HepG2 (cell line): ENCODE measurements at regions not wholly inside any gene's neighbourhood (a gene's known extent, or its start where the extent isn't known, plus 50 kb on each side); places are given as distances from the start of the nearest gene placed in this dataset.
A peak's percentile ranks its signal among the peaks of the same experiment; 100 is the strongest.

Source experiments
- ATAC-seq: fragments of 200-7000 bp; cut with Tn5 transposase; 3 replicates; pipeline ENCODE4 v1.9.1; 2020; ENCODE audit warnings: mild to moderate bottlenecking, moderate library complexity
- BruUV-seq: library from RNA; stranded (reverse); fragments of 400-500 nt; replicated peaks from 2 replicates; lab custom pipeline; 2021; lab: Mats Ljungman, UMichigan
- CTCF ChIA-PET: fragments of 300-600 bp; formaldehyde crosslinking; extraction: SDS; loops from one replicate; lab custom pipeline; 2021; ENCODE audit warnings: low total read pairs, inconsistent platforms, low intra/inter-chr PET ratio; lab: Yijun Ruan, JAX
- POLR2A ChIA-PET: fragments of 350-600 bp; sonication (Branson Sonifier 250); formaldehyde crosslinking; loops from one replicate; lab custom pipeline; 2020; ENCODE audit warnings: antibody characterized with exemption, inconsistent platforms; lab: Yijun Ruan, JAX
- DNase-seq: peaks from one replicate; pipeline ENCODE4 v3.0.0-alpha.2; 2015; ENCODE audit warnings: low spot score
- FAIRE-seq: peaks from 3 replicates; lab custom pipeline; 2011; peaks lifted over from hg19 to GRCh38; lab: Jason Lieb, UNC
- H2AFZ ChIP-seq: one replicate; pipeline ENCODE4 v1.6.1; 2011; ENCODE audit warnings: low read length, inconsistent platforms
- H3K27ac ChIP-seq: fragments of 300-600 bp; 3 replicates; pipeline ENCODE4 v1.8.0; 2011; ENCODE audit warnings: mixed run types, mild to moderate bottlenecking, mixed read lengths, low read length, inconsistent platforms; ENCODE audit not compliant: insufficient read depth; ENCODE audit errors: extremely low read length
- H3K27me3 ChIP-seq, 2 experiments: fragments of 200-600 bp in 1 of 2; 2 replicates in 1 of 2; 3 replicates in 1 of 2; pipeline versions ENCODE4 v1.6.0 to v1.8.0; 2011; ENCODE audit warnings: low read length in 2 of 2, mild to moderate bottlenecking in 2 of 2, moderate library complexity in 2 of 2, inconsistent platforms in 1 of 2; ENCODE audit not compliant: insufficient read depth in 2 of 2, control insufficient read depth in 1 of 2
- H3K36me3 ChIP-seq, 2 experiments: fragments of 200-600 bp in 1 of 2; replicated peaks in 1 of 2; 2 replicates in 1 of 2; 3 replicates in 1 of 2; pipeline versions ENCODE4 v1.5.1 to v1.8.0; 2011; ENCODE audit warnings: low read length in 2 of 2, inconsistent platforms in 1 of 2; ENCODE audit not compliant: insufficient read depth in 2 of 2, control insufficient read depth in 1 of 2
- H3K4me1 ChIP-seq: 2 replicates; pipeline ENCODE4 v1.5.1; 2012; ENCODE audit warnings: low read length, inconsistent platforms; ENCODE audit not compliant: insufficient read depth
- H3K4me2 ChIP-seq: 2 replicates; pipeline ENCODE4 v1.6.0; 2011; ENCODE audit warnings: low read depth, low read length, inconsistent platforms
- H3K4me3 ChIP-seq, 3 experiments: fragments of 200-600 bp in 1 of 3; sonication (generic), shearing (Covaris generic) in 1 of 3; replicated peaks in 1 of 3; 2 replicates each; pipeline ENCODE4 v1.5.1; 2011 to 2016; ENCODE audit warnings: low read length in 3 of 3, inconsistent platforms in 2 of 3, low read depth in 2 of 3, mild to moderate bottlenecking in 2 of 3, control low read depth in 1 of 3, mixed read lengths in 1 of 3; ENCODE audit not compliant: insufficient read depth in 1 of 3
- H3K79me2 ChIP-seq: one replicate; pipeline ENCODE4 v1.6.1; 2011; ENCODE audit warnings: low read length, inconsistent platforms; ENCODE audit not compliant: insufficient read depth
- H3K9ac ChIP-seq: 2 replicates; pipeline ENCODE4 v1.6.0; 2011; ENCODE audit warnings: mild to moderate bottlenecking, low read depth, low read length, inconsistent platforms; ENCODE audit not compliant: insufficient read depth
- H3K9me3 ChIP-seq: 2 replicates; pipeline ENCODE4 v1.5.1; 2012; ENCODE audit warnings: mild to moderate bottlenecking, low read length
- H4K20me1 ChIP-seq: 2 replicates; pipeline ENCODE4 v1.6.0; 2011; ENCODE audit warnings: inconsistent platforms, mild to moderate bottlenecking, low read length, moderate library complexity; ENCODE audit not compliant: insufficient read depth
- CEBPB ChIP-seq: IDR thresholded peaks from 2 replicates; pipeline ENCODE4 v1.6.1; 2011; ENCODE audit warnings: low read depth, low read length, improper control_type of control experiment, borderline replicate concordance
- NFRKB ChIP-seq: fragments of 450-650 bp; IDR thresholded peaks from 2 replicates; pipeline ENCODE4 v1.6.1; 2017
- POLR2G ChIP-seq: fragments of 200-400 bp; formaldehyde crosslinking; IDR thresholded peaks from 2 replicates; pipeline ENCODE4 v1.6.1; 2018; ENCODE audit warnings: mild to moderate bottlenecking, low read depth, low read length, moderate library complexity
- ZEB1 ChIP-seq: IDR thresholded peaks from 2 replicates; pipeline ENCODE4 v1.6.1; 2012; ENCODE audit warnings: mild to moderate bottlenecking, low read depth, inconsistent platforms; ENCODE audit not compliant: insufficient replicate concordance
- ZNF792 ChIP-seq: IDR thresholded peaks from 2 replicates; pipeline ENCODE4 v1.6.1; 2016
- in situ Hi-C: cut with HindIII; loops from 2 replicates; pipeline ENCODE4 v1.10.0; 2017; ENCODE audit warnings: low pct_unique_long_range_greater_than_20kb; ENCODE audit not compliant: extremely low pct_ligation_motif_present
- intact Hi-C: fragments of 100-400 bp; cut with micrococcal nuclease; formaldehyde crosslinking; loops from one replicate; pipeline ENCODE4 v1.10.0; 2022; ENCODE audit not compliant: unreplicated experiment
- TF ChIP-seq, protein P1 (sequence below): sonication (generic); formaldehyde crosslinking; IDR thresholded peaks from 2 replicates; pipeline ENCODE4 v1.5.0; 2020; ENCODE audit warnings: mild to moderate bottlenecking, missing genetic modification reagents, moderate library complexity
- TF ChIP-seq, protein P2 (sequence below): sonication (generic); formaldehyde crosslinking; IDR thresholded peaks from 2 replicates; pipeline ENCODE4 v1.5.0; 2020; ENCODE audit warnings: mild to moderate bottlenecking, missing genetic modification reagents

DNA sequence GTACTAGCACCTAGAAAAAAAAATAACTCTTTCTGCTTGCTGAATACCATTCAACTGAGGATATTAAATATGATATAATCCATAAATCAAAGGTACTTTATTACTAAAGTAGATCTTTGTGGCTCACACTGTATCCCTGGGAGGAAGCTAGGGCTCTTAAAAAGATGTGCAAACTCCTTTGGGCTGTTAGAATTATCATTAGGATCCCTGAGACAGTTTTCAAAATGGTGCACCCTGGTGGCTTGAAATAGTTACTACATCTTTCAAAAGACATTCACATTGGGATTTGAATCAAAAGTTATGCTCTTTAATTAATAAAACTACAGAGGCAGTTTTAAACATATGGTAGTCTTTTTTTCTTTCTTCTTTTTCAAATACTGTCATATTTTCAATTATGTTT, 228.5 kb upstream of the G2E3 start:
- Histone ChIP-seq H3K27me3 (no peaks in the 10 kb centered on the region), H2AFZ (no peak overlapping the region), H4K20me1 (no peaks in the 10 kb centered on the region), H3K79me2 (no peaks in the 10 kb centered on the region), H3K36me3 (no peaks in the 10 kb centered on the region), H3K4me3 (no peak overlapping the region), H3K4me1 (no peaks in the 10 kb centered on the region), H3K9me3 (peaks cover 8% of the 10 kb centered on the region), H3K9ac (no peak overlapping the region), H3K4me2 (no peak overlapping the region), H3K27ac (no peak overlapping the region)
- in situ Hi-C loops (no loop called here), intact Hi-C loops (loop anchor here (1.0 kb wide), 1 partner anchor 1576 kb away; no protein-coding TSS in a partner anchor)
- CTCF ChIA-PET, result no interaction called here
- POLR2A ChIA-PET, result no interaction called here
- TF ChIP-seq, protein P1, sequence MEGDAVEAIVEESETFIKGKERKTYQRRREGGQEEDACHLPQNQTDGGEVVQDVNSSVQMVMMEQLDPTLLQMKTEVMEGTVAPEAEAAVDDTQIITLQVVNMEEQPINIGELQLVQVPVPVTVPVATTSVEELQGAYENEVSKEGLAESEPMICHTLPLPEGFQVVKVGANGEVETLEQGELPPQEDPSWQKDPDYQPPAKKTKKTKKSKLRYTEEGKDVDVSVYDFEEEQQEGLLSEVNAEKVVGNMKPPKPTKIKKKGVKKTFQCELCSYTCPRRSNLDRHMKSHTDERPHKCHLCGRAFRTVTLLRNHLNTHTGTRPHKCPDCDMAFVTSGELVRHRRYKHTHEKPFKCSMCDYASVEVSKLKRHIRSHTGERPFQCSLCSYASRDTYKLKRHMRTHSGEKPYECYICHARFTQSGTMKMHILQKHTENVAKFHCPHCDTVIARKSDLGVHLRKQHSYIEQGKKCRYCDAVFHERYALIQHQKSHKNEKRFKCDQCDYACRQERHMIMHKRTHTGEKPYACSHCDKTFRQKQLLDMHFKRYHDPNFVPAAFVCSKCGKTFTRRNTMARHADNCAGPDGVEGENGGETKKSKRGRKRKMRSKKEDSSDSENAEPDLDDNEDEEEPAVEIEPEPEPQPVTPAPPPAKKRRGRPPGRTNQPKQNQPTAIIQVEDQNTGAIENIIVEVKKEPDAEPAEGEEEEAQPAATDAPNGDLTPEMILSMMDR (CRISPR knock-in tag), result peak; percentile 41
- TF ChIP-seq NFRKB, result no peak
- DNase-seq (no peak), FAIRE-seq (peak; percentile 48), ATAC-seq (peak; percentile 27; the same call in 1 of the 3 replicates)
- no TSS peak for BruUV-seq

DNA sequence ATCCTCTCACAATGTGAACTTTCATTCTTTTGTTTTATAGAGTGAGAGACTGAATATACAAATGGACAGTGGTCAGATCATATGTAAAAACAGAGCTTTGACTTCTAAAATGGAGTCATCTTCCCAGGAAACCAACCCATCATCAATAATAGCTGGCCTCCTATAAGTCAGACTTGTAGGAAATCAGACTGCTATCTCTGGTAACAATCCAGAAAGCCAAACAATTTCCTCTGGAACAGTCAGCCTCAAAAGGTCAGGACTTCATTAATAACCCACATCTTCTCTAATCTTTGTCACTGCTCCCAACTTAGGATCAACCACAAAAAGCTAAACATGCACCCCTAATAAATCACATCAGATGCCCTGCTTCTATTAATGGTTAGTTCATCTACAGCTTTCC, 227.9 kb upstream of the G2E3 start:
- BruUV-seq, result no TSS peak
- FAIRE-seq, result no peak

More for the DNA sequence above, 227.9 kb upstream of the G2E3 start:
- no peak overlapping the region for H3K4me2 ChIP-seq
- no peaks in the 10 kb centered on the region for H3K27me3 ChIP-seq
- TF ChIP-seq, protein P2, sequence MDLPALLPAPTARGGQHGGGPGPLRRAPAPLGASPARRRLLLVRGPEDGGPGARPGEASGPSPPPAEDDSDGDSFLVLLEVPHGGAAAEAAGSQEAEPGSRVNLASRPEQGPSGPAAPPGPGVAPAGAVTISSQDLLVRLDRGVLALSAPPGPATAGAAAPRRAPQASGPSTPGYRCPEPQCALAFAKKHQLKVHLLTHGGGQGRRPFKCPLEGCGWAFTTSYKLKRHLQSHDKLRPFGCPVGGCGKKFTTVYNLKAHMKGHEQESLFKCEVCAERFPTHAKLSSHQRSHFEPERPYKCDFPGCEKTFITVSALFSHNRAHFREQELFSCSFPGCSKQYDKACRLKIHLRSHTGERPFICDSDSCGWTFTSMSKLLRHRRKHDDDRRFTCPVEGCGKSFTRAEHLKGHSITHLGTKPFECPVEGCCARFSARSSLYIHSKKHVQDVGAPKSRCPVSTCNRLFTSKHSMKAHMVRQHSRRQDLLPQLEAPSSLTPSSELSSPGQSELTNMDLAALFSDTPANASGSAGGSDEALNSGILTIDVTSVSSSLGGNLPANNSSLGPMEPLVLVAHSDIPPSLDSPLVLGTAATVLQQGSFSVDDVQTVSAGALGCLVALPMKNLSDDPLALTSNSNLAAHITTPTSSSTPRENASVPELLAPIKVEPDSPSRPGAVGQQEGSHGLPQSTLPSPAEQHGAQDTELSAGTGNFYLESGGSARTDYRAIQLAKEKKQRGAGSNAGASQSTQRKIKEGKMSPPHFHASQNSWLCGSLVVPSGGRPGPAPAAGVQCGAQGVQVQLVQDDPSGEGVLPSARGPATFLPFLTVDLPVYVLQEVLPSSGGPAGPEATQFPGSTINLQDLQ (CRISPR knock-in tag), result no peak
- TF ChIP-seq ZNF792, result peak; percentile 93
- no peak for TF ChIP-seq ZEB1
- TF ChIP-seq POLR2G, result no peak
- TF ChIP-seq CEBPB, result no peak
- intact Hi-C loops, result no loop called here
- no peak overlapping the region for H2AFZ ChIP-seq
- no peak overlapping the region for H3K4me3 ChIP-seq
- no peak overlapping the region for H3K9ac ChIP-seq
- no peaks in the 10 kb centered on the region for H3K36me3 ChIP-seq
- H3K79me2 ChIP-seq, result no peaks in the 10 kb centered on the region
- CTCF ChIA-PET, result no interaction called here
- ATAC-seq (no peak), DNase-seq (no peak)
- H4K20me1 ChIP-seq, result no peaks in the 10 kb centered on the region
- H3K27ac ChIP-seq, result no peak overlapping the region
- H3K4me1 ChIP-seq, result no peaks in the 10 kb centered on the region
- POLR2A ChIA-PET, result no interaction called here
- in situ Hi-C loops, result no loop called here
- H3K9me3 ChIP-seq, result peaks cover 8% of the 10 kb centered on the region
